OCI-LY3 (cell line): ENCODE measurements at regions not wholly inside any gene's neighbourhood (a gene's known extent, or its start where the extent isn't known, plus 50 kb on each side); places are given as distances from the start of the nearest gene placed in this dataset.

Experiments used
- H2AFZ ChIP-seq: fragments of 200-600, 300-600 bp; shearing (Covaris generic); 2 replicates; pipeline ENCODE4 v1.6.0; 2014; ENCODE audit warnings: antibody characterized with exemption, low read depth, low read length
- H3K27ac ChIP-seq: fragments of 200-600, 300-600 bp; sonication (generic); 2 replicates; pipeline ENCODE4 v1.5.1; 2014; ENCODE audit warnings: mild to moderate bottlenecking, low read length, moderate library complexity, mixed read lengths
- H3K27me3 ChIP-seq: fragments of 200-600, 300-600 bp; sonication (generic); 2 replicates; pipeline ENCODE4 v1.6.1; 2014; ENCODE audit warnings: low read depth, low read length, mixed read lengths
- H3K36me3 ChIP-seq: fragments of 200-600, 300-600 bp; sonication (generic); replicated peaks from 2 replicates; pipeline ENCODE3; 2014; ENCODE audit warnings: low read depth, low read length, mixed read lengths
- H3K4me1 ChIP-seq: fragments of 300-600, 200-600 bp; sonication (generic); 2 replicates; pipeline ENCODE4 v1.6.1; 2014; ENCODE audit warnings: low read length, mixed read lengths
- H3K4me2 ChIP-seq: fragments of 200-600, 300-600 bp; sonication (generic); 2 replicates; pipeline ENCODE4 v1.6.1; 2014; ENCODE audit warnings: low read length, mixed read lengths
- H3K4me3 ChIP-seq: fragments of 300-600, 200-600 bp; sonication (generic); 2 replicates; pipeline ENCODE4 v1.5.1; 2014; ENCODE audit warnings: antibody characterized with exemption, mild to moderate bottlenecking, low read length, moderate library complexity
- H3K79me2 ChIP-seq: fragments of 300-600, 200-600 bp; shearing (Covaris generic); 2 replicates; pipeline ENCODE4 v1.6.1; 2014; ENCODE audit warnings: mild to moderate bottlenecking, low read length, mixed read lengths
- H3K9ac ChIP-seq: fragments of 300-600, 200-600 bp; shearing (Covaris generic); 2 replicates; pipeline ENCODE4 v1.6.0; 2014; ENCODE audit warnings: mild to moderate bottlenecking, low read length, moderate library complexity
- H3K9me3 ChIP-seq: fragments of 200-600, 300-600 bp; shearing (Covaris generic); 2 replicates; pipeline ENCODE4 v1.6.1; 2014; ENCODE audit warnings: low read length, mixed read lengths; ENCODE audit not compliant: insufficient read depth
- H4K20me1 ChIP-seq: fragments of 200-600, 300-600 bp; sonication (generic); 2 replicates; pipeline ENCODE4 v1.6.1; 2016; ENCODE audit warnings: low read length, mixed read lengths; ENCODE audit not compliant: insufficient read depth
- CTCF ChIP-seq: fragments of 200-600, 300-600 bp; sonication (generic); IDR thresholded peaks from 2 replicates; pipeline ENCODE4 v1.5.1; 2014; ENCODE audit warnings: antibody characterized with exemption, low read length, low read depth
- EZH2phosphoT487 ChIP-seq: fragments of 200-600 bp; shearing (Covaris generic); IDR thresholded peaks from 2 replicates; pipeline ENCODE4 v1.6.1; 2018; ENCODE audit warnings: antibody characterized with exemption, mixed run types, low read depth

- H3K79me2 ChIP-seq: no peaks in the 10 kb centered on the region
- H3K36me3 ChIP-seq: no peaks in the 10 kb centered on the region
- H3K4me1 ChIP-seq: no peaks in the 10 kb centered on the region
- no peak overlapping the region for H2AFZ ChIP-seq
- no peak overlapping the region for H3K4me3 ChIP-seq
- no peaks in the 10 kb centered on the region for H3K27me3 ChIP-seq
- no peaks in the 10 kb centered on the region for H4K20me1 ChIP-seq
- no peaks in the 10 kb centered on the region for H3K9me3 ChIP-seq
- no peak overlapping the region for H3K27ac ChIP-seq
- H3K9ac ChIP-seq: no peak overlapping the region
- H3K4me2 ChIP-seq: no peak overlapping the region
- TF ChIP-seq EZH2phosphoT487 (no peak), CTCF (no peak)
Measured at GRCh38 chr5:164350236-164350635, 844.8 kb downstream of the MAT2B start.

DNA sequence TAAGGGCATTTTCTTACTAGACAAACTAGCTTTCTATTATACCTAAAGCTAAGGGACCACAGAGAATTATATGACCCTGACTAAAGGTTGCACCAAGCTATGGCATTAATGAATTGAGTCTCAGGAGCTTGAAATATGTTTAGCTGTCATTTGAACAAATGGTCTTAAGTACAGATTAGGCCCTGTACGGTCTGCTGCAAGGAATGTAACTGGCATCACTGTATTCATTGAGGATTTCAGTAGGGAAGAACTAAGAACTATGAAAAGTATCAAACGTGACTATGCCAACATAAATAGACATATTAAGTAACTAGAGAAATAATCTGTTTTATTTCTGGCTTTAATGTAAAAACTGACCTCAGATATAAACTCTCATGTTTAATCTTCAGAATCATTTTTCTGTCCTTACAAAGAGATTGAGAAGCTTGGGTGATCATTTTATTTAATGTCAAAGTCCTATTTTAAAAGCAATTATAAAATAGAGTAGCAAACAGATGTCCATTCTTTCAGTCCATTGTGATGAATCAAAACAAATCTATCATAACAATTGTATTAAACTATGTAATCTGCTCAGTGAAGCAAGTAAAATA is 845.9 kb downstream of the MAT2B start:
- Histone ChIP-seq H3K79me2 (no peaks in the 10 kb centered on the region), H3K27ac (no peak overlapping the region), H3K27me3 (no peaks in the 10 kb centered on the region), H3K9ac (no peak overlapping the region), H3K4me2 (no peak overlapping the region), H4K20me1 (no peaks in the 10 kb centered on the region), H2AFZ (no peak overlapping the region), H3K36me3 (no peaks in the 10 kb centered on the region), H3K4me1 (no peaks in the 10 kb centered on the region), H3K4me3 (no peak overlapping the region), H3K9me3 (no peaks in the 10 kb centered on the region)
- TF ChIP-seq EZH2phosphoT487: no peak
- no peak for TF ChIP-seq CTCF

- Histone ChIP-seq H4K20me1 (no peaks in the 10 kb centered on the region), H3K27ac (no peak overlapping the region), H3K4me2 (no peak overlapping the region), H2AFZ (no peak overlapping the region), H3K4me1 (no peaks in the 10 kb centered on the region), H3K9ac (no peak overlapping the region), H3K79me2 (no peaks in the 10 kb centered on the region), H3K27me3 (no peaks in the 10 kb centered on the region), H3K36me3 (no peaks in the 10 kb centered on the region), H3K4me3 (no peak overlapping the region), H3K9me3 (no peaks in the 10 kb centered on the region)
- TF ChIP-seq EZH2phosphoT487 (no peak), CTCF (no peak)
Measured at GRCh38 chr5:164352695-164353094, 847.3 kb downstream of the MAT2B start.

GRCh38 chr5:164353155-164353554 is 847.7 kb downstream of the MAT2B start:
- H3K4me3 ChIP-seq: no peak overlapping the region
- H3K9me3 ChIP-seq: no peaks in the 10 kb centered on the region
- H3K27ac ChIP-seq: no peak overlapping the region
- H3K27me3 ChIP-seq: no peaks in the 10 kb centered on the region
- no peak for TF ChIP-seq EZH2phosphoT487
- no peak for TF ChIP-seq CTCF
- no peaks in the 10 kb centered on the region for H3K36me3 ChIP-seq
- H3K9ac ChIP-seq: no peak overlapping the region
- no peak overlapping the region for H3K4me2 ChIP-seq
- no peak overlapping the region for H2AFZ ChIP-seq
- no peaks in the 10 kb centered on the region for H3K4me1 ChIP-seq
- H3K79me2 ChIP-seq: no peaks in the 10 kb centered on the region
- H4K20me1 ChIP-seq: no peaks in the 10 kb centered on the region
